Activated CD4-positive, alpha-beta memory T cell treated with anti-CD3 and anti-CD28 coated beads for 36 hours (primary cell): ENCODE measurements at regions not wholly inside any gene's neighbourhood (a gene's known extent, or its start where the extent isn't known, plus 50 kb on each side); places are given as distances from the start of the nearest gene placed in this dataset.
"Not testable (repeated sequence)": the region's sequence is repeated elsewhere in the genome, so short reads cannot be mapped to it uniquely, and the experiment has no call there.

Source experiments
- CTCF ChIA-PET: fragments of 350-600 bp; sonication (Branson Sonifier 250); formaldehyde crosslinking; loops from one replicate; lab custom pipeline; 2021; ENCODE audit warnings: antibody characterized with exemption, inconsistent platforms; lab: Charles Lee
- POLR2A ChIA-PET: fragments of 350-600 bp; sonication (Branson Sonifier 250); formaldehyde crosslinking; loops from one replicate; lab custom pipeline; 2021; ENCODE audit warnings: antibody characterized with exemption; lab: Charles Lee
- DNase-seq: peaks from one replicate; pipeline ENCODE4 v3.0.0-alpha.2; 2020
- H3K27ac Mint-ChIP-seq: one replicate; pipeline ENCODE4 v1.8.0; 2021; ENCODE audit warnings: mixed read lengths
- H3K27me3 Mint-ChIP-seq: one replicate; pipeline ENCODE4 v1.8.0; 2021; ENCODE audit warnings: mixed read lengths
- H3K36me3 Mint-ChIP-seq: one replicate; pipeline ENCODE4 v1.8.0; 2021; ENCODE audit warnings: mixed read lengths
- H3K4me1 Mint-ChIP-seq: one replicate; pipeline ENCODE4 v1.8.0; 2021; ENCODE audit warnings: low read depth, mixed read lengths
- H3K4me3 Mint-ChIP-seq: one replicate; pipeline ENCODE4 v1.8.0; 2021; ENCODE audit warnings: mild to moderate bottlenecking, mixed read lengths
- H3K9me3 Mint-ChIP-seq: one replicate; pipeline ENCODE4 v1.8.0; 2021; ENCODE audit warnings: mixed read lengths
- intact Hi-C: fragments of 100-400 bp; cut with micrococcal nuclease; formaldehyde crosslinking; loops from one replicate; pipeline ENCODE4 v1.15.1; 2023

- CTCF ChIA-PET, DNase-seq, H3K27ac Mint-ChIP-seq, H3K4me3 Mint-ChIP-seq, H3K9me3 Mint-ChIP-seq, POLR2A ChIA-PET, intact Hi-C loops, H3K36me3 Mint-ChIP-seq, H3K27me3 Mint-ChIP-seq: not testable (repeated sequence)
- H3K4me1 Mint-ChIP-seq = peaks cover 16% of the 10 kb centered on the region
Observed at GRCh38 chr4:78717712-78718111, 58.4 kb upstream of the BMP2K start.

DNA sequence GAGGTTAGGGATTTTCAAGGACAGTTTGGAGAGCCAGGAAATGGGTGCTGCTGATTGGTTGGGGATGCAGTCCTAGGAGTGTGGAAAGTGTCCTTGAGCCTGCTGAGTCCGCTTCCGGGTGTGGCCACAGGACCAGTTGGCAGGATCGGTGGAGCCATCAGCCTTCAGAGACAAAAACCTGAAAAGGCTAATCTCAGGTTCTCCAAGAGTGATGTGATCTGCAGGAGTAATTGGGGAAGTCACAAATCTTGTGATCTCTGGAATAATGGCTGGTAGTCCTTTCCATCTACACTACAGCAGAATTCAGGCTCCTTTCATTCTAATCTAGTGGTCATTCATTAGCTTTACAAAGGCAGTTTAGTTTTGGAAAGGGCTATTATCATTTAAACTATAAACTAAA is 55.9 kb upstream of the BMP2K start:
- H3K27ac Mint-ChIP-seq = no peak overlapping the region
- ChIA-PET CTCF (no interaction called here), POLR2A (interaction anchor here (0.5 kb wide), 1 partner anchor 67 kb away, joined by 3 read pairs; no protein-coding TSS in a partner anchor)
- peaks cover 16% of the 10 kb centered on the region for H3K4me1 Mint-ChIP-seq
- H3K4me3 Mint-ChIP-seq = no peak overlapping the region
- DNase-seq = no peak
- H3K36me3 Mint-ChIP-seq = no peaks in the 10 kb centered on the region
- intact Hi-C loops = loop anchor here (2.0 kb wide), 1 partner anchor 57 kb away; the partner anchor contains the start of gene BMP2K
- H3K9me3 Mint-ChIP-seq = no peaks in the 10 kb centered on the region
- no peaks in the 10 kb centered on the region for H3K27me3 Mint-ChIP-seq

GRCh38 chr4:78720994-78721677 is 55.0 kb upstream of the BMP2K start:
- CTCF ChIA-PET = no interaction called here
- POLR2A ChIA-PET = interaction anchor here (0.5 kb wide), 1 partner anchor 66 kb away, joined by 3 read pairs; no protein-coding TSS in a partner anchor
- intact Hi-C loops = loop anchor here (1.0 to 2.0 kb wide), 3 partner anchors 56 to 215 kb away; partner anchors contain the start of gene BMP2K

GRCh38 chr4:78721747-78722146 is 54.4 kb upstream of the BMP2K start:
- Mint-ChIP-seq H3K27ac (no peak overlapping the region), H3K9me3 (no peaks in the 10 kb centered on the region), H3K27me3 (no peaks in the 10 kb centered on the region), H3K36me3 (no peaks in the 10 kb centered on the region), H3K4me3 (no peak overlapping the region), H3K4me1 (peaks cover 16% of the 10 kb centered on the region)
- DNase-seq = no peak
- intact Hi-C loops = loop anchor here (1.0 to 2.0 kb wide), 3 partner anchors 55 to 215 kb away; partner anchors contain the start of gene BMP2K
- CTCF ChIA-PET = no interaction called here
- POLR2A ChIA-PET = no interaction called here

More at GRCh38 chr4:78720994-78721677, 55.0 kb upstream of the BMP2K start:
- H3K4me3 Mint-ChIP-seq = peak overlapping the region; percentile 14
- peak overlapping the region; percentile 21 for H3K27ac Mint-ChIP-seq
- no peaks in the 10 kb centered on the region for H3K36me3 Mint-ChIP-seq
- peak; percentile 57 for DNase-seq
- peaks cover 16% of the 10 kb centered on the region for H3K4me1 Mint-ChIP-seq
- H3K27me3 Mint-ChIP-seq = no peaks in the 10 kb centered on the region
- no peaks in the 10 kb centered on the region for H3K9me3 Mint-ChIP-seq

DNA sequence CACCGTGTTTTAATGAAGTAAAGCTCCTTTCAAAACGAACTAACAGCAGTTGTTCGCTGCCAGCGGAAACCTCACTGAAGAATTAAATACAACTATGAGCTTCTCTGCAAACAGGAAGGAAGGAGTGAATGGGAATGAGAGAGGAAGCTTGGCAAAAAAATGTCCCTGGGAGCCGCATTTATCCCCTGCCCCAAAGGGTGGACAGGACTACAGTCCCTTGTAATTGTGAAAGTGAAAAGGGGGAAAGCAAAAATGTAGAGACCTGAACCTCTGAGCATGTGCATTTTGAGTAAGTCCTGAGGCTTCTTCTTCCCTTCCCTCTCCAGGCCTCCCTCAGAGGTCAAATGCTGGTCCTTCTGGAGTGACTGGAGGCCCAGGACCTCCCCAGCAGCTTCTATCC is 53.8 kb upstream of the BMP2K start:
- H3K27me3 Mint-ChIP-seq = no peaks in the 10 kb centered on the region
- peaks cover 16% of the 10 kb centered on the region for H3K4me1 Mint-ChIP-seq
- H3K9me3 Mint-ChIP-seq = no peaks in the 10 kb centered on the region
- no peaks in the 10 kb centered on the region for H3K36me3 Mint-ChIP-seq
- intact Hi-C loops = no loop called here
- no peak overlapping the region for H3K4me3 Mint-ChIP-seq
- ChIA-PET POLR2A (no interaction called here), CTCF (no interaction called here)
- no peak overlapping the region for H3K27ac Mint-ChIP-seq
- no peak for DNase-seq

DNA sequence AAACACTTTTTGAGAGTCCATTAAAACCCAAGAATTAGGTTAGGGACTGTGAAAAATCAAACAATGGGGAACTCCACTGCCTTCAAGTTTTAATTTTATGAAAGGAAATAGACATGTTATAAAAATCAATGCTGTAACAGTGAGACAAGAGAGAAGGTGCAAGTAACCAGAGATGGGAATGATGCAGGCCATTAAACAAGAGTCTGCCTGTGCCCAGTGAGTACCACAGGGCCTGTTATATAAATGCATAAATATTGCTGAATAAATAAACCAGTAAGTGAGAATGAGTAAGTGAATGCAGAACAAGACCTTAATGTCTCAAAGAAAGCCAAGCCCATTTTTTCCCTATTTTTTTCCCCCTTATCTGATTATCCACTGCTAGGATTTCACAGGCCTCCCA is 53.3 kb upstream of the BMP2K start:
- ChIA-PET CTCF (no interaction called here), POLR2A (no interaction called here)
- peaks cover 16% of the 10 kb centered on the region for H3K4me1 Mint-ChIP-seq
- H3K36me3 Mint-ChIP-seq = no peaks in the 10 kb centered on the region
- H3K9me3 Mint-ChIP-seq = no peaks in the 10 kb centered on the region
- no peak for DNase-seq
- H3K27ac Mint-ChIP-seq = no peak overlapping the region
- H3K4me3 Mint-ChIP-seq = no peak overlapping the region
- intact Hi-C loops = no loop called here
- H3K27me3 Mint-ChIP-seq = no peaks in the 10 kb centered on the region
